HG03066 (cell line): ENCODE measurements at regions not wholly inside any gene's neighbourhood (a gene's known extent, or its start where the extent isn't known, plus 50 kb on each side); places are given as distances from the start of the nearest gene placed in this dataset.
"Not testable (repeated sequence)": the region's sequence is repeated elsewhere in the genome, so short reads cannot be mapped to it uniquely, and the experiment has no call there.

Source experiments
- ATAC-seq: cut with Tn5 transposase; IDR thresholded peaks from one replicate; pipeline ENCODE4 v1.9.1; 2021; ENCODE audit warnings: low read depth; ENCODE audit not compliant: unreplicated experiment

GRCh38 chr5:128711216-128711615 lies 173.2 kb upstream of the FBN2 start:
- no peak for ATAC-seq

GRCh38 chr5:128714551-128714950 lies 176.5 kb upstream of the FBN2 start:
- no peak for ATAC-seq

- ATAC-seq: no peak
These were observed 184.5 kb upstream of the FBN2 start for GRCh38 chr5:128722551-128722950.

GRCh38 chr5:128730021-128730420 lies 192.0 kb upstream of the FBN2 start:
- not testable (repeated sequence) for ATAC-seq

DNA sequence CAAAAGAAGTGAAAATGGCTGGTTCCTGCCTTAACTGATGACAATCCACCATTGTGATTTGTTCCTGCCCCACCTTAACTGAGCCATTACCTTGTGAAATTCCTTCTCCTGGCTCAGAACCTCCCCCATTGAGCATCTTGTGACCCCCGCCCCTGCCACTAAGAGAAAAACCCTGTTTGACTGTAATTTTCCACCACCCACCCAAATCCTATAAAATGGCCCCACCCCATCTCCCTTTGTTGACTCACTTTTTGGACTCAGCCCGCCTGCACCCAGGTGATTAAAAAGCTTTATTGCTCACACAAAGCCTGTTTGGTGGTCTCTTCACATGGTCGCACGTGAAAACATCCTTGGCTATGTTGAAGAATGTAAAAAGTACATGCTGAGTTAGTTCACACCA lies 197.6 kb upstream of the FBN2 start:
- ATAC-seq: not testable (repeated sequence)

DNA sequence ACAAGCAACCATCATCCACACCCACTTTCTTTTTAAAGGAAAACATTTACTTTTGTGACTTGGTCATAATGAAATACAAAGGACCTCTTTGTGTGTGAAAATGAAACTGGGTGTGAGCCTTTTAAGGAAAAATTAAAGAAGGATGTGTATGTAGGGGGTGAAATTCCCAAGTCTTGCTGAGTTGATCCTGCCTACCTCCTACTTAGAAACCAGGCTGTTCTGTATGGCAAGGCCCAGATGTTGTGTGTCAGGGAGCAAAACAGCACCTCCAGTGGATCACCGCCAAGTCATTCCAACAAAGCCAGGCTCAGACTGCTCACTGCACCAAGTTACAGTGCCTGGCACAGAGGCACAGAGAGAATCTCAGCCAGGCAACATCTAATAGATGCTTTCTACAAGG lies 198.5 kb upstream of the FBN2 start:
- no peak for ATAC-seq

GRCh38 chr5:128749136-128749898 lies 211.3 kb upstream of the FBN2 start:
- no peak for ATAC-seq

DNA sequence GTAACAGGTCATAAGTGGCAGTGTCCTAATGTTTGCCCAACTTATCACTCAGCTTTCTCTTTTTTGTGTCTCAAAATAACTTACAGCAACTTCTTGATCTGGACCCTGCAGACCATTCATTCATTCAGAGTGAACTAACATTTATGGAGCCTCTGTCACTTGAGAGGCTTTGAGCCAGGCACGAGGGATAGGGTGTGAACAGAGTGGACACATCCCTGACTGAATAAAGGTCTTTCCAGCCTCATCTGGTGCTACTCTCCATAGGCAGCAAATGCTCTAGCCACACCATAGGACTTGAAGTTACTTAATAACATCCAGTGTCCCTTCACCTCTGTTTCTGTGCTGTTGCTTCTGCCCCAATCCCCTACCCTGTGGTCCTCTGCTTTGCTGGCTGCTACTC lies 212.1 kb upstream of the FBN2 start:
- ATAC-seq: no peak

GRCh38 chr5:128757196-128757959 lies 207.9 kb upstream of the SLC27A6 start:
- no peak for ATAC-seq

GRCh38 chr5:128762661-128763306 lies 202.5 kb upstream of the SLC27A6 start:
- ATAC-seq: no peak

GRCh38 chr5:128763321-128763720 lies 202.0 kb upstream of the SLC27A6 start:
- ATAC-seq: no peak

DNA sequence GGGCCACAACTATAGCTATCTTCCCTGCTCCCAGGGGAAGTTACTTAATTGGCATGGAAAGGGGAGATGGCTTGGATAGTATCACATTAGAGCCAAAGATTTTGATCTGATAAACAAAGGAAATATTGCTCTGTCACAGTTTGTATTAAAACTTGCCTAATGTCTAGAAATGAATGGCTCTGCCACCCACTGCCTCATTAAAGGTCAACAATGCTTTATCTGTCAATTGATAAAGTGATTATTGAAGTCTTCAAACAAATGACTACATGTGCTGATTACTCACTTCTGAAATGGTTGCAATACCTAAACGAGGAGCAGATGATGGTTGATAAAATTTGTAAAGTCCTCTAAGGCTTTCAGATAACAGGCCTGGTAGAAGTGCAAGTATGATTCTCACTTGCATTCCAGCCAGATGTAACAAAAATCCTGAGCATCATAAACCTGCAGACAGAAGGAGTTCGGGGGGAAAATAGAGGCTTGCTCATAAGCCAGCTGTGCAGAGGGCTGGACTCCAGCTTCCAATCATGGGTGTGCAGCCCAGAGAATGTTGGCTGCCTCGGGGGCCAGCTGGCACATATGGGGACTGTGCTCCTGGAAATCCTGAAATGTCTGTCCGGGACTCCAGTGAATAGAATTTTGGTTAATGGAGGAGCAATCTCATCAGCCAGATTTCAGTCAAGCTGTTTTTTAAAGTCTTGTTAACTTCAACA lies 200.5 kb upstream of the SLC27A6 start:
- ATAC-seq: no peak

GRCh38 chr5:128765448-128766061 lies 199.7 kb upstream of the SLC27A6 start:
- no peak for ATAC-seq

GRCh38 chr5:128766406-128766805 lies 198.9 kb upstream of the SLC27A6 start:
- no peak for ATAC-seq

DNA sequence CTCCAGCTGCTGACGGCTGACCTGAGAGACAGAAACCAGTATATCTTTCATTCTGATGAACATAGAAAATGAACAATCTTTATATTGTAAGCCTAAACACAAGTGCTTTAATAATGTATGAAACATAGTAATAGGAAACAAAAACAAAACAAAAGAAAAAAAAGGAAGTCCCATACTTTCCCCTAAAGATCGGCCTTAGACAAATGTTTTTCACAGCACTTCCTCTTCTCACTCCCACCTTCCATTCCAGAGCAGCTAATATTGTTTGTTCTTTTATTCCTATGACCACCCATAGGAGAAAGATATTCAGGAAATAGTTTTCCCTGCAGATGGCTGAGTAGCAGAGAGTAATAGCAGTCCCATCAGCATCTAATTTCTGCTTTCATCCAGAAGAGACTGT lies 194.4 kb upstream of the SLC27A6 start:
- ATAC-seq: no peak

- no peak for ATAC-seq
These were observed 192.9 kb upstream of the SLC27A6 start for GRCh38 chr5:128772356-128772755.

GRCh38 chr5:128773378-128773777 lies 191.9 kb upstream of the SLC27A6 start:
- ATAC-seq: no peak

DNA sequence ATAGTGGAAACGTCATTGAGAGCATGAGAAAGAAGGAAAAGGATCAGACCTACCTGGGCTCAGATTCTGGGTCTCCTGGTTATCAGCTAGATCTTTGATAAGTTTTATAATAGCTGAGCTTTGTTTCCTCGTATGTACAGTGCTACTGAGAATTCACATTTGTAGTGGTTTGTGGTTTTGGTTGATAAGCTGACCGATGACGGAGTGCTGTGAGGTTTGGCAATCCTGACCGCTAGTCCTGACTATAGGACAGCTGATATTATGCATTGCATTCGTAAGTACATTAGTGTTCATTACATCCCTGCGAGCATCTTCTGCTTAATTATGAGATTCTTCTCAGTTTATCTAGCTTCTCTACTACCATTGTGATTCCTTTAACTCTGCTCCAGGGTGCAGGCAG lies 190.7 kb upstream of the SLC27A6 start:
- no peak for ATAC-seq

- no peak for ATAC-seq
These were observed 189.7 kb upstream of the SLC27A6 start for GRCh38 chr5:128775558-128775957.

DNA sequence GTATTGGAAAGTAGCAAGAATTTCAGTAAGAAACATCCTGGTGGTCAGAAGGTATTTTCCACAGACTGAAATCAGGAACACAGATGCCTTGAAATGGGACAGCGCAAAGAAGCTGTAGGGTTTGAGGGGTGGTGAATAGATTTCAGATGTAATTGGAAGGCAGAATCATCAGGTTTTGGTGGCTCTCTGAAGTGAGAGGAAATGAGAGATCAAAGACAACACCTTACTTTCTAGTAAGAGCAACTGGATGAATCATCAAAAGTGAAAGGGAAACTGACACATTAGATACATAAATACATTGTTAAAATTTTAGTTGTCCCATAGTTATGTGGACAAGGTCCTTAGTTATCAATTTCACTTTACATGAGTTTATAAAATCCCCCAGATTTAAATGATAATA lies 188.2 kb upstream of the SLC27A6 start:
- peak; percentile 88 for ATAC-seq
